SK-N-SH (cell line): ENCODE measurements at regions not wholly inside any gene's neighbourhood (a gene's known extent, or its start where the extent isn't known, plus 50 kb on each side); places are given as distances from the start of the nearest gene placed in this dataset.

Experiments
- CTCF ChIA-PET: fragments of 300-600, 350-600 bp; formaldehyde crosslinking; extraction: SDS; loops from one replicate; lab custom pipeline; 2021; lab: Yijun Ruan, JAX
- POLR2A ChIA-PET: fragments of 350-600 bp; sonication (Branson Sonifier 250); formaldehyde crosslinking; extraction: SDS; loops from one replicate; lab custom pipeline; 2020; ENCODE audit warnings: antibody characterized with exemption, inconsistent platforms; lab: Yijun Ruan, JAX
- DNase-seq: peaks from one replicate; pipeline ENCODE4 v3.0.0; 2012
- H2AFZ ChIP-seq: fragments of 200-600 bp; sonication (generic); 2 replicates; pipeline ENCODE4 v1.8.1; 2016; ENCODE audit warnings: antibody characterized with exemption, mild to moderate bottlenecking, low read depth
- H3F3A ChIP-seq: fragments of 200-600 bp; sonication (generic); replicated peaks from 2 replicates; pipeline ENCODE3; 2016; ENCODE audit warnings: antibody characterized with exemption, mild to moderate bottlenecking; ENCODE audit not compliant: insufficient read depth
- H3K27ac ChIP-seq, 2 experiments: fragments of 200-500 bp in 1 of 2; fragments of 200-600 bp in 1 of 2; sonication (Bioruptor generic) in 1 of 2; sonication (generic), shearing (Covaris generic) in 1 of 2; 2 replicates each; pipeline versions ENCODE4 v1.5.1 to v1.6.1; 2014 to 2016; ENCODE audit warnings: low read depth in 2 of 2, inconsistent platforms in 1 of 2, low read length in 1 of 2, mild to moderate bottlenecking in 1 of 2, mixed read lengths in 1 of 2
- H3K27me3 ChIP-seq: fragments of 200-600 bp; sonication (generic), shearing (Covaris generic); 2 replicates; pipeline ENCODE4 v1.6.1; 2016; ENCODE audit warnings: mixed run types; ENCODE audit not compliant: insufficient read depth
- H3K36me3 ChIP-seq, 2 experiments: fragments of 200-500 bp in 1 of 2; fragments of 200-600 bp in 1 of 2; sonication (Bioruptor generic) in 1 of 2; sonication (generic) in 1 of 2; replicated peaks in 1 of 2; 2 replicates each; pipeline versions ENCODE3 to v1.5.1; 2014 to 2016; ENCODE audit warnings: low read length in 1 of 2, mild to moderate bottlenecking in 1 of 2; ENCODE audit not compliant: insufficient read depth in 2 of 2, control insufficient read depth in 1 of 2
- H3K4me1 ChIP-seq, 2 experiments: fragments of 200-500 bp in 1 of 2; fragments of 200-600 bp in 1 of 2; sonication (Bioruptor generic) in 1 of 2; sonication (generic), shearing (Covaris generic) in 1 of 2; 2 replicates each; pipeline versions ENCODE4 v1.5.1 to v1.6.1; 2014 to 2016; ENCODE audit warnings: low read depth in 1 of 2, low read length in 1 of 2, mixed run types in 1 of 2; ENCODE audit not compliant: insufficient read depth in 2 of 2, control insufficient read depth in 1 of 2
- H3K4me2 ChIP-seq: fragments of 200-600 bp; sonication (generic), shearing (Covaris generic); 2 replicates; pipeline ENCODE4 v1.6.1; 2017; ENCODE audit warnings: mixed run types
- H3K4me3 ChIP-seq, 2 experiments: fragments of 200-500 bp in 1 of 2; fragments of 200-600 bp in 1 of 2; sonication (Bioruptor generic) in 1 of 2; sonication (generic), shearing (Covaris generic) in 1 of 2; 2 replicates each; pipeline versions ENCODE4 v1.5.1 to v1.8.1; 2014 to 2016; ENCODE audit warnings: low read depth in 2 of 2, inconsistent platforms in 1 of 2, low read length in 1 of 2, mild to moderate bottlenecking in 1 of 2, mixed read lengths in 1 of 2, moderate library complexity in 1 of 2
- H3K79me2 ChIP-seq: fragments of 200-600 bp; sonication (generic); 2 replicates; pipeline ENCODE4 v1.8.1; 2017; ENCODE audit warnings: mild to moderate bottlenecking; ENCODE audit not compliant: insufficient read depth
- H3K9ac ChIP-seq: fragments of 200-600 bp; sonication (generic); 2 replicates; pipeline ENCODE4 v1.6.1; 2017; ENCODE audit warnings: mixed run types
- H3K9me2 ChIP-seq: fragments of 200-600 bp; sonication (generic); 2 replicates; pipeline ENCODE4 v1.6.1; 2017; ENCODE audit warnings: mixed run types
- H3K9me3 ChIP-seq: fragments of 200-600 bp; sonication (generic); 2 replicates; pipeline ENCODE4 v1.6.1; 2017; ENCODE audit warnings: mixed run types, mild to moderate bottlenecking, moderate library complexity
- H4K20me1 ChIP-seq: fragments of 200-600 bp; sonication (generic); 2 replicates; pipeline ENCODE4 v1.6.1; 2017; ENCODE audit warnings: mild to moderate bottlenecking, mixed run types; ENCODE audit not compliant: insufficient read depth
- CHD2 ChIP-seq: fragments of 150-350 bp; IDR thresholded peaks from 2 replicates; pipeline ENCODE4 v1.6.1; 2018; ENCODE audit warnings: low read length; ENCODE audit not compliant: partially characterized antibody
- EP300 ChIP-seq, 2 experiments: IDR thresholded peaks; 2 replicates each; pipeline versions ENCODE4 v1.4.0 to v1.6.1; 2012; ENCODE audit warnings: borderline replicate concordance in 1 of 2, low read depth in 1 of 2, low read length in 1 of 2
- GATA2 ChIP-seq: sonication (generic); formaldehyde crosslinking; IDR thresholded peaks from 2 replicates; pipeline ENCODE4 v1.5.0; 2020; ENCODE audit warnings: mild to moderate bottlenecking, missing genetic modification reagents
- JUND ChIP-seq: IDR thresholded peaks from 2 replicates; pipeline ENCODE4 v1.4.0; 2012
- MAX ChIP-seq: IDR thresholded peaks from 2 replicates; pipeline ENCODE4 v1.4.0; 2012; ENCODE audit warnings: low read depth
- NFIC ChIP-seq: IDR thresholded peaks from 2 replicates; pipeline ENCODE4 v1.4.0; 2012; ENCODE audit warnings: borderline replicate concordance
- RAD21 ChIP-seq: IDR thresholded peaks from 2 replicates; pipeline ENCODE4 v1.6.1; 2012; ENCODE audit warnings: mild to moderate bottlenecking, low read length
- RCOR1 ChIP-seq: fragments of 150-350 bp; IDR thresholded peaks from 2 replicates; pipeline ENCODE4 v1.6.1; 2017; ENCODE audit warnings: antibody characterized with exemption, low read length
- REST ChIP-seq: IDR thresholded peaks from 2 replicates; pipeline ENCODE4 v1.6.1; 2012; ENCODE audit warnings: mild to moderate bottlenecking, low read depth, low read length, moderate library complexity
- RFX5 ChIP-seq: IDR thresholded peaks from 2 replicates; pipeline ENCODE4 v1.6.1; 2012; ENCODE audit warnings: mild to moderate bottlenecking, improper control_type of control experiment, low read length
- SMC3 ChIP-seq: IDR thresholded peaks from 2 replicates; pipeline ENCODE4 v1.6.1; 2012; ENCODE audit warnings: low read depth, low read length, improper control_type of control experiment
- TEAD4 ChIP-seq: IDR thresholded peaks from 2 replicates; pipeline ENCODE4 v1.4.0; 2012; ENCODE audit warnings: mild to moderate bottlenecking, borderline replicate concordance; ENCODE audit not compliant: insufficient read depth
- USF1 ChIP-seq: IDR thresholded peaks from 2 replicates; pipeline ENCODE4 v1.4.0; 2012; ENCODE audit warnings: low read depth, borderline replicate concordance
- WGBS: methylation state at CpG from one replicate; pipeline ENCODE4 v1.1.6; 2017; ENCODE audit warnings: low lambda C conversion rate; 5-methylcytosine and 5-hydroxymethylcytosine counted together
- TF ChIP-seq, protein P1 (sequence below): IDR thresholded peaks from 2 replicates; pipeline ENCODE4; 2012
- TF ChIP-seq, protein P2 (sequence below): fragments of 150-350 bp; IDR thresholded peaks from 2 replicates; pipeline ENCODE4 v1.6.1; 2017; ENCODE audit warnings: antibody characterized with exemption, low read length, low read depth, borderline replicate concordance
- TF ChIP-seq, protein P3 (sequence below): fragments of 200-600 bp; sonication (generic); IDR thresholded peaks from 2 replicates; pipeline ENCODE4 v1.6.1; 2017; ENCODE audit warnings: antibody characterized with exemption, mild to moderate bottlenecking, moderate library complexity

- TF ChIP-seq, protein P1, sequence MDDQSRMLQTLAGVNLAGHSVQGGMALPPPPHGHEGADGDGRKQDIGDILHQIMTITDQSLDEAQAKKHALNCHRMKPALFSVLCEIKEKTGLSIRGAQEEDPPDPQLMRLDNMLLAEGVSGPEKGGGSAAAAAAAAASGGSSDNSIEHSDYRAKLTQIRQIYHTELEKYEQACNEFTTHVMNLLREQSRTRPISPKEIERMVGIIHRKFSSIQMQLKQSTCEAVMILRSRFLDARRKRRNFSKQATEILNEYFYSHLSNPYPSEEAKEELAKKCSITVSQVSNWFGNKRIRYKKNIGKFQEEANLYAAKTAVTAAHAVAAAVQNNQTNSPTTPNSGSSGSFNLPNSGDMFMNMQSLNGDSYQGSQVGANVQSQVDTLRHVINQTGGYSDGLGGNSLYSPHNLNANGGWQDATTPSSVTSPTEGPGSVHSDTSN: no peak
- TF ChIP-seq, protein P2, sequence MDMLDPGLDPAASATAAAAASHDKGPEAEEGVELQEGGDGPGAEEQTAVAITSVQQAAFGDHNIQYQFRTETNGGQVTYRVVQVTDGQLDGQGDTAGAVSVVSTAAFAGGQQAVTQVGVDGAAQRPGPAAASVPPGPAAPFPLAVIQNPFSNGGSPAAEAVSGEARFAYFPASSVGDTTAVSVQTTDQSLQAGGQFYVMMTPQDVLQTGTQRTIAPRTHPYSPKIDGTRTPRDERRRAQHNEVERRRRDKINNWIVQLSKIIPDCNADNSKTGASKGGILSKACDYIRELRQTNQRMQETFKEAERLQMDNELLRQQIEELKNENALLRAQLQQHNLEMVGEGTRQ: no peak
- TF ChIP-seq JUND (no peak), SMC3 (no peak), MAX (no peak), RCOR1 (no peak), TEAD4 (no peak), RAD21 (no peak), USF1 (no peak), NFIC (no peak)
- TF ChIP-seq, protein P3, sequence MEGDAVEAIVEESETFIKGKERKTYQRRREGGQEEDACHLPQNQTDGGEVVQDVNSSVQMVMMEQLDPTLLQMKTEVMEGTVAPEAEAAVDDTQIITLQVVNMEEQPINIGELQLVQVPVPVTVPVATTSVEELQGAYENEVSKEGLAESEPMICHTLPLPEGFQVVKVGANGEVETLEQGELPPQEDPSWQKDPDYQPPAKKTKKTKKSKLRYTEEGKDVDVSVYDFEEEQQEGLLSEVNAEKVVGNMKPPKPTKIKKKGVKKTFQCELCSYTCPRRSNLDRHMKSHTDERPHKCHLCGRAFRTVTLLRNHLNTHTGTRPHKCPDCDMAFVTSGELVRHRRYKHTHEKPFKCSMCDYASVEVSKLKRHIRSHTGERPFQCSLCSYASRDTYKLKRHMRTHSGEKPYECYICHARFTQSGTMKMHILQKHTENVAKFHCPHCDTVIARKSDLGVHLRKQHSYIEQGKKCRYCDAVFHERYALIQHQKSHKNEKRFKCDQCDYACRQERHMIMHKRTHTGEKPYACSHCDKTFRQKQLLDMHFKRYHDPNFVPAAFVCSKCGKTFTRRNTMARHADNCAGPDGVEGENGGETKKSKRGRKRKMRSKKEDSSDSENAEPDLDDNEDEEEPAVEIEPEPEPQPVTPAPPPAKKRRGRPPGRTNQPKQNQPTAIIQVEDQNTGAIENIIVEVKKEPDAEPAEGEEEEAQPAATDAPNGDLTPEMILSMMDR: no peak
Observed at GRCh38 chr3:56983427-56983826, 77.0 kb upstream of the SPATA12 start (continued).

DNA sequence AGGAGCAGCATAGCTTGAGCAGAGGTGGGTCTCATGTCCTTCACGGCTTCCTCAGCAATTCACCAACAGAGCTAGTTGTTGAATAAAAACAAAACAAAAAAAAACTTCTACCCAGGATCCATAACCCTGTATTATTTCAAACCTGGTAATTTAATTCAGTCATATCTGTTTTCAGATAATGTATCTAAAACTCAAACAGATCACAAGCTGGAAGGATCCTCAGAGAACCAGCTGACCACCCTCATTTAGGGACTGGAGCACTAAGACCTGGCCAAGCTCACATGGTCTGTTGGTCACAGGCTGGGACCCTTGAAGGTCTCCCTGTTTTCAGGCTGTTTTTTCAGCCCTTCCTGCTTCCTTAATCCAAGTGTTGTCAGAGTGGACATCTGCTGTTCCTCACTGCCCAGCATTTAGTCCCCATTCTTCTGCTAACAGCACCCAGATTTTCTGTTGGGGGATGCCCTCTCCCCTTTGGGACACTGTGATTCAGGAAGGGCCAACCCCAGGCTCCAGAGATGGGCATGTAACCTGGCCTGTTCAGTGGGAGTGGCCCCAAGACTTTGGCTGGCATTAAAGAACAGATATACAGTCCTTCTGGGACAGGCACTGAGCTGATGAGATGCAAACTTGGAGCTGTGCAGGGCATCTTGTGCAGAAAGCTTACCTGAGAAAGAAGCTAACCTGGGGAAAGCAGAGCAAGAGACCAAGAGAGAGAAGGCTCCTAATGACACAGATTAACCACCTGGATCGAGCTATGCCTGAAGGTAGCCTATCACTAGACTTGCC lies 78.8 kb upstream of the SPATA12 start:
- no peaks in the 10 kb centered on the region for H3K9me2 ChIP-seq
- peaks cover 10 to 42% of the 10 kb centered on the region in 2 experiments; a peak in 3 of 4 replicates for H3K4me1 ChIP-seq
- ChIA-PET CTCF (interaction anchor here (0.9 to 2.9 kb wide), 7 partner anchors 8 to 279 kb away, joined by 3 to 10 read pairs (median 4); no protein-coding TSS in a partner anchor), POLR2A (interaction anchor here (0.5 kb wide), 2 partner anchors 41 to 300 kb away, joined by 3 to 6 read pairs; no protein-coding TSS in a partner anchor)
- TF ChIP-seq RCOR1 (peak; percentile 7; the same call in 1 of the 2 replicates), GATA2 (peak; percentile 56), CHD2 (peak; percentile 36), REST (no peak), RFX5 (no peak), EP300 (IDR thresholded peaks at IDR 0.05; ENCODE audit: borderline replicate concordance in 1 of 2, low read depth in 1 of 2, low read length in 1 of 2) (peak in 1 of 2 experiments; percentile 72; a peak in 1 of 4 replicates)
- TF ChIP-seq, protein P3: no peak
- peak overlapping the region; percentile 10; the same call in 1 of the 2 replicates for H3K4me2 ChIP-seq
- no peak overlapping the region for H3K9ac ChIP-seq
- no peaks in the 10 kb centered on the region for H3K27me3 ChIP-seq
- no peaks in the 10 kb centered on the region for H3K9me3 ChIP-seq
- WGBS: 46% methylated on average over 2 of the region's 2 CpGs
- H3F3A ChIP-seq: peaks cover 14% of the 10 kb centered on the region
- peak; percentile 45 for DNase-seq
- no peaks in the 10 kb centered on the region for H3K79me2 ChIP-seq
- H4K20me1 ChIP-seq: no peaks in the 10 kb centered on the region
- peak overlapping the region; percentile 28 to 65; a peak in 2 of 4 replicates for H3K27ac ChIP-seq
- H2AFZ ChIP-seq: no peak overlapping the region
- H3K36me3 ChIP-seq: no peaks in the 10 kb centered on the region
- H3K4me3 ChIP-seq: no peak overlapping the region
